SU-DHL-6 (cell line): ENCODE measurements at regions not wholly inside any gene's neighbourhood (a gene's known extent, or its start where the extent isn't known, plus 50 kb on each side); places are given as distances from the start of the nearest gene placed in this dataset.
"Not testable (repeated sequence)": the region's sequence is repeated elsewhere in the genome, so short reads cannot be mapped to it uniquely, and the experiment has no call there.

Experiments
- H2AFZ ChIP-seq: fragments of 200-600 bp; sonication (generic); 2 replicates; pipeline ENCODE4 v1.6.1; 2014; ENCODE audit warnings: low read depth, mild to moderate bottlenecking, moderate library complexity, mixed read lengths, antibody characterized with exemption, low read length; ENCODE audit not compliant: severe bottlenecking
- H3F3A ChIP-seq: fragments of 200-600 bp; shearing (Covaris generic); 2 replicates; pipeline ENCODE4 v1.6.0; 2016; ENCODE audit warnings: antibody characterized with exemption, mild to moderate bottlenecking; ENCODE audit not compliant: insufficient read depth
- H3K27ac ChIP-seq: fragments of 200-600 bp; sonication (generic); 2 replicates; pipeline ENCODE4 v1.5.1; 2016; ENCODE audit warnings: low read depth, mild to moderate bottlenecking, low read length, moderate library complexity, mixed read lengths
- H3K27me3 ChIP-seq: fragments of 200-600 bp; sonication (generic), shearing (Covaris generic); 2 replicates; pipeline ENCODE4 v1.6.0; 2014; ENCODE audit warnings: mild to moderate bottlenecking, low read length
- H3K36me3 ChIP-seq: fragments of 200-600 bp; sonication (generic); 2 replicates; pipeline ENCODE4 v1.6.1; 2014; ENCODE audit warnings: mild to moderate bottlenecking, low read length, mixed read lengths
- H3K4me2 ChIP-seq: fragments of 300-600, 200-600 bp; shearing (Covaris generic), sonication (generic); 2 replicates; pipeline ENCODE4 v1.6.0; 2014; ENCODE audit warnings: low read length, low read depth, mild to moderate bottlenecking; ENCODE audit not compliant: poor library complexity, severe bottlenecking
- H3K4me3 ChIP-seq: fragments of 200-600 bp; sonication (generic); 2 replicates; pipeline ENCODE4 v1.5.1; 2014; ENCODE audit warnings: antibody characterized with exemption, low read length, mild to moderate bottlenecking, mixed read lengths; ENCODE audit not compliant: insufficient read depth, poor library complexity, severe bottlenecking
- H3K79me2 ChIP-seq: fragments of 200-600 bp; sonication (generic); 2 replicates; pipeline ENCODE4 v1.6.1; 2014; ENCODE audit warnings: mild to moderate bottlenecking, low read length, moderate library complexity; ENCODE audit not compliant: insufficient read depth
- H3K9ac ChIP-seq: fragments of 200-600 bp; sonication (generic); 2 replicates; pipeline ENCODE4 v1.7.0; 2014; ENCODE audit warnings: mild to moderate bottlenecking, low read length
- H3K9me2 ChIP-seq: fragments of 200-600 bp; sonication (generic); replicated peaks from 2 replicates; pipeline ENCODE4 v1.6.1; 2014; ENCODE audit warnings: low read length; ENCODE audit not compliant: insufficient read depth
- H3K9me3 ChIP-seq: fragments of 200-600 bp; sonication (generic); 2 replicates; pipeline ENCODE4 v1.6.1; 2014; ENCODE audit warnings: low read length, mixed read lengths; ENCODE audit not compliant: insufficient read depth
- H4K20me1 ChIP-seq: fragments of 200-600 bp; sonication (generic); 2 replicates; pipeline ENCODE4 v1.6.1; 2014; ENCODE audit warnings: low read depth, mild to moderate bottlenecking, antibody characterized with exemption, low read length, moderate library complexity, mixed read lengths

DNA sequence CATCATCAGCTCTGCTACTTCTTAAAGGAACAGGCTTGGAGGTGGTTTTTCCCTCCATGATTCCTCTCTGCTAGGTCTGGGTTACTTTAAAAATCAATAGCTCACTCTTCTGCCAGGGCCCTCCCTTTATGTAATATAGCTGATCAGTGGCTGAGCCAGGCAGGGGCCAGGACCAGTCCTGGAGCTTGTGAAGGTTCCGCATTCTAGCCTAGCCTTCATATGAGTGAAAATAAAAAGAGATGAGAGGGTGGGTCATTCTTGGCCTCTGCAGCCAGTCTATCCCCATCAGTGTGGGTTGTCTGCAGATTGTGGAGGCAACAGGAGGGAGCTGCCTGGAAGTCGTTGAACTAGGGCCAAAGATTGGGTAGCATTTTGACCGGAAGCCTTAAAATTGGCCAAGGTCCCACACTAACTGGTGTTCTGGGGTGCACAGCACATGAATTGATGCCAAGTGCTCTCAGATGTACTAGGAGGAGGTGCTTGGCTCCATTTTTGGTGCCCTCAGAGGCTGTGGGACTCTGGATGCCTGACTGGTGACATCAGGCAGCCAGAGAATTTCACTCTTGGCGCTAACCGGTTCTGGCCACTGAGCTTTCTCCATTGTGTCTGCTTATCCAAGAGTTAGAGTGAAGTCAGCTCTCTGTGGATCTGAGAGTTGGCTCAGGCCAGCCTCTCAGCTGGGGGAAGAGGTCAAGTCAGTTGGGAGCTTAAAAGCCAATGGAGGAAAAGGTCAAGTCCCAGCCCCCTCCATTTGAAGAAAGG is 93.7 kb upstream of the FAM72C start:
- not testable (repeated sequence) for H3F3A ChIP-seq, H3K36me3 ChIP-seq, H3K9ac ChIP-seq, H2AFZ ChIP-seq, H3K4me3 ChIP-seq, H3K27me3 ChIP-seq, H3K9me2 ChIP-seq, H3K79me2 ChIP-seq, H4K20me1 ChIP-seq, H3K9me3 ChIP-seq, H3K4me2 ChIP-seq, H3K27ac ChIP-seq

DNA sequence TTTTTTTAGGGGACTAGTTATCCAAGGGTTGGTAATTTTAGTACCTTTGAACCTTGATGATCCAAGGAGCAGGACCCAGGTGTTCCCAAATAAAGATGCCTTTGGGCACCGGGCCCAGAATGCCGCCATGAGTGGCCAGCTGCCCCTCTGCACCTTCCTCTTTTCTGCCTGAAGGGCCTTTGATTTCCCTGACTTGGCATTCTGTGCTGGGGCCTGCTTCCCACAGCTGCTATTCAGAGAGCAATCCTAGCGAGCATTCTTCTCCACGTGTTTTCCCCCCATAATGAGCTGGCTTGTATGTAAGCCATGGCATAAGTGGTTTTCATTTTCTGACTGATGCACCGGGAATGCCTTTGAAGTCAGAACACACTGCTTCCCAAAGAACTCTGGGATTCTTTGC is 77.6 kb upstream of the FAM72C start:
- not testable (repeated sequence) for H3K4me2 ChIP-seq, H3K9ac ChIP-seq, H3K9me2 ChIP-seq, H3K36me3 ChIP-seq, H3K79me2 ChIP-seq, H3K27me3 ChIP-seq, H3K4me3 ChIP-seq, H2AFZ ChIP-seq, H3K9me3 ChIP-seq, H4K20me1 ChIP-seq, H3F3A ChIP-seq, H3K27ac ChIP-seq

DNA sequence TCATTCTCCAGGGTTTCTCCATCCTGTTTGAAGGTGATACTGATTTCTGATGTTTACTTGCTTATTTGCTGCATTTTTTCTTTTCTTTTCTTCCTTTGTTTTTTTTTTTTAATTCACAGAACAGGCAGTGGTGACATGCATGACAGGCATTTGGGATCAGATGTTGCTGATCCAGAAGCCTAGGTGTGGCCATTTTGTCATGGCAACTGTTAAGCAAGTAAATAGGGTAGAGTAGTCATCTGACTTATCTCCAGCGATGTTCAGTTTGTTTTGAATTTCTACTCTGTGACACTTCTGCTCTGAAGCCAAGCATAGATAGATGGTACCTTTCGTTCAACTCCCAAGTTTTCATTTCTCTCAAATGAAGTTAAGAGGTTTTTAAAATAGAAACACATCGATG is 74.9 kb upstream of the FAM72C start:
- not testable (repeated sequence) for H3K27me3 ChIP-seq, H2AFZ ChIP-seq

DNA sequence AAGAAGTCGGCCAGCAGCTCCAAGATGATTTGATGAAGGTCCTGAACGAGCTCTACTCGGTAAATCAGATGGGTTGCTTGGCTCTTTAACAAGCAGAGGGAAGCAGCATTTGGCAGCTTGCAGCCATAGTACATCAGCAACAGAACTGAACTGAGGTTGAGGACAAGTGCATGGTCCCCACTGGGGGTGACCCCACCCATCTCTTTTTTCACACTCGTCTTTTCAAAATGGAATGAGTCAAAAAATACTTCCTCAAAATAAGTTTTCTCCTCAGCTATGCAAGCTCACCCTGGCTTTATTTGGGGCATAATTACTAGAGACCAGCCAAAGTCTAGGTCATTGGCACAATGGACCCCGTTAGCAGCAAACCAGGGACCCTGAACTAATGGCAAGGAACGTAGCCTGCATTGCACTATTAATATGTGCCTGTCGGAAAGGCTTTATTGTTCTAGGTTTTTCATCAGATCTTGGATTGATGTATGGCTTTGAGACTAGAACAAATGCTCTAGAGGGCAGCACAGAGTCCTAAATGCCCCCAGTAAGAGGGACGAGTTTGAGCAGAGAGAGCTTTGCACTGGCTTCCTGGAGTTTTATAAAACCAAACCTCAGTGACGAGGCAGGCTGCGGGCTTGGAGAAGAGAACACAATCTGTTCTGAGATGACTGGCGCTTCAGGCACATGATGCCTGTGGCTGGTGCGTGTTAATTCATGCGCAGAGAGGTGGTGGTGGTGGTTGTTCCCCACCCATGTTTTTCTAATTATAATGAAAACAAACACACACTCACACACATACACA is 74.2 kb upstream of the FAM72C start:
- not testable (repeated sequence) for H3K4me3 ChIP-seq, H3K27ac ChIP-seq, H3K27me3 ChIP-seq, H2AFZ ChIP-seq, H3F3A ChIP-seq, H3K79me2 ChIP-seq, H3K9me2 ChIP-seq, H3K9ac ChIP-seq, H3K9me3 ChIP-seq, H3K4me2 ChIP-seq, H4K20me1 ChIP-seq, H3K36me3 ChIP-seq

More for the DNA sequence above, 74.9 kb upstream of the FAM72C start:
- not testable (repeated sequence) for H3K36me3 ChIP-seq, H3K9ac ChIP-seq, H3K9me3 ChIP-seq, H4K20me1 ChIP-seq, H3K4me3 ChIP-seq, H3K4me2 ChIP-seq, H3K79me2 ChIP-seq, H3F3A ChIP-seq, H3K27ac ChIP-seq, H3K9me2 ChIP-seq

DNA sequence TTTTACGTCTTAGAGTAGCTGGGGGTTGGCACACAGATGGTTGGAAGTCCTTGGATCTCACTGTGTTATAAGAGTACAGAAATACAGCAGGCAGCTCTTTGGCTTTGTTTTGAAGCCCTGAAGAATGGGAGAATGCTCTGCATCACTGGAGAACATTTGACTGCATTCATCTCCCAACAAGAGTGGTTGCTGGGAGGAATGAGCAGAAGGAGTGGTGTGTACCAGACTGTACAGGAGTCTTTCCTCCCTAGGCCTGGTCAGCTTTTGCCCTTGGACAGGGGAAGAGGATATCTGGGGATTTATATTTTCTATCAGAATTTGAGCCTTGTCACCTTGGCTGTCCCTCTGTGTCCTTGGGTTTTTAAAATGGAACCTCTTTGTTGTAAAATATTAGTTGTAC is 70.5 kb upstream of the FAM72C start:
- H3K9ac ChIP-seq, H3K79me2 ChIP-seq, H3K9me3 ChIP-seq, H3K36me3 ChIP-seq, H3K4me3 ChIP-seq, H4K20me1 ChIP-seq, H2AFZ ChIP-seq, H3K9me2 ChIP-seq, H3K4me2 ChIP-seq, H3K27me3 ChIP-seq, H3K27ac ChIP-seq, H3F3A ChIP-seq: not testable (repeated sequence)

DNA sequence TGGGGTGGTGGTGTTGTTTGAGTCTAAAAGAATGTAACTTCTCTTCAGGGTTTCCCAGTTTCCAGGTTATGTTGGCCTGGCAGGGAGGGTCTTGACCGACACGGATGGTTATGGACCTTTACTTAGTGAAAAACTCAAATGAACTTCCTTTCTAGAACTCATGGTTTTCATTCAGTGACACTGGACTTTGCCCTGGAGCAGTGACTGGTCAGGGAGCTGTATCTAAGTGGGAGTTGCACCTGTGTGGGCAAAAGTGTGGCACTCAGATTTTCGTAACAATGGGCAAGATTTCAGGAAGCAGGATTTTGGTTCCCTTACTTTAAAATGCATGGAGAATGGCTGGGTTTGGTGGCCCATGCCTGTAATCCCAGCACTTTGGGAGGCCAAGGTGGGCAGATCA is 68.5 kb upstream of the FAM72C start:
- not testable (repeated sequence) for H3K4me3 ChIP-seq, H3K27ac ChIP-seq, H4K20me1 ChIP-seq, H3F3A ChIP-seq, H3K9me2 ChIP-seq, H3K9ac ChIP-seq, H3K36me3 ChIP-seq, H2AFZ ChIP-seq, H3K27me3 ChIP-seq, H3K9me3 ChIP-seq, H3K4me2 ChIP-seq, H3K79me2 ChIP-seq

DNA sequence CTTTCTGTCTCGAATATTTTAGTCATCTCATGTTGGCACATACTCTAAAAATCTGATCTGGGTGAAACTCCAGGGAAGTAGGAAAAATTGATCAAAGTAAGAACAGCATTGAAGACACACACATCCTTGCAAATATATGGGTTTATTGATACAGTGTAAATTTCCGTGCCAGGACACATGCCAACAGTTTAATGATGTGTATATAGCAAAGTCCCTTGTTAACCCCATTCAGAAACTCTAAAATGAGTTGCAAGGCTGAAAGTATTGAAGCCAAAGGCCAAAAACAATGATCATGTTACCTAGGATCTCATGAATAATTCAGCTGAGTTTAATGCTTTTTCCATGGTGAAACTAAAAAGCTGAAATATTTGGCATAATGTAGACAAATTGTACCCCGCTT is 62.3 kb upstream of the FAM72C start:
- H3F3A ChIP-seq, H3K27ac ChIP-seq, H3K9me3 ChIP-seq, H3K9me2 ChIP-seq, H3K4me2 ChIP-seq, H2AFZ ChIP-seq, H3K79me2 ChIP-seq, H3K4me3 ChIP-seq, H3K36me3 ChIP-seq, H3K9ac ChIP-seq, H4K20me1 ChIP-seq, H3K27me3 ChIP-seq: not testable (repeated sequence)

DNA sequence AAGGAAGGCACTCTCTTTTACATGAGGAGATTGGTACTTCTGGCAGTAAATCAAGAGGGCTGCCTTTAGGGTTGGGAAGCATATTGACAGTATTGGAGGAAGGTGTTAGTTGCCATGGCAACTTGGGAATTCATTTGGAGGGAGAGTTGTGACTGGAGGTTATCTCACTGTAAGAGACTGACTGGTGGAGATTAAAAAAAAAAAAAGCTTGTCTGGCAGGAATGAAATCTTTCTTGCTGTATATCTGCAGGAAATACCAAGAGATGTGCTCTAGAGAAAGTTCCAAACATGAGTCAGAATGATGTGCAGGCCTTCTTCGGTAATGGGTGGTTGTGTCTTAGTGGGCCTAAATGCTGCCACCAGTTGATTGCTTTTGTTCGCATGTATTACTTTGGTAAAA is 59.8 kb upstream of the FAM72C start:
- not testable (repeated sequence) for H3K79me2 ChIP-seq, H3K9me3 ChIP-seq, H3K27ac ChIP-seq, H3K27me3 ChIP-seq, H3K9ac ChIP-seq, H3K4me3 ChIP-seq, H3K4me2 ChIP-seq, H2AFZ ChIP-seq, H3F3A ChIP-seq, H4K20me1 ChIP-seq, H3K36me3 ChIP-seq, H3K9me2 ChIP-seq
